Activated CD4-positive, alpha-beta T cell treated with anti-CD3 and anti-CD28 coated beads for 36 hours (primary cell): ENCODE measurements at regions not wholly inside any gene's neighbourhood (a gene's known extent, or its start where the extent isn't known, plus 50 kb on each side); places are given as distances from the start of the nearest gene placed in this dataset.

Experiments used
- ATAC-seq: fragments of 200-7000 bp; cut with Tn5 transposase; one replicate; pipeline ENCODE4 v1.10.0; 2021; ENCODE audit warnings: mild to moderate bottlenecking, moderate library complexity
- CTCF ChIA-PET: fragments of 350-600 bp; sonication (Branson Sonifier 250); formaldehyde crosslinking; loops from one replicate; lab custom pipeline; 2021; ENCODE audit warnings: antibody characterized with exemption; lab: Charles Lee
- POLR2A ChIA-PET: fragments of 350-600 bp; sonication (Branson Sonifier 250); formaldehyde crosslinking; loops from one replicate; lab custom pipeline; 2021; ENCODE audit warnings: antibody characterized with exemption, inconsistent platforms; lab: Charles Lee
- DNase-seq: peaks from one replicate; pipeline ENCODE4 v3.0.0-alpha.2; 2020
- H3K27ac Mint-ChIP-seq: one replicate; pipeline ENCODE4 v1.8.0; 2021; ENCODE audit warnings: mixed read lengths
- H3K27me3 Mint-ChIP-seq: one replicate; pipeline ENCODE4 v1.8.0; 2021; ENCODE audit warnings: mixed read lengths
- H3K36me3 Mint-ChIP-seq: one replicate; pipeline ENCODE4 v1.8.0; 2021; ENCODE audit warnings: low read depth, mixed read lengths
- H3K4me1 Mint-ChIP-seq: one replicate; pipeline ENCODE4 v1.8.0; 2021; ENCODE audit warnings: mixed read lengths
- H3K4me3 Mint-ChIP-seq: one replicate; pipeline ENCODE4 v1.8.0; 2021; ENCODE audit warnings: mild to moderate bottlenecking, moderate library complexity, mixed read lengths
- H3K9me3 Mint-ChIP-seq: one replicate; pipeline ENCODE4 v1.8.0; 2021; ENCODE audit warnings: low read depth, mixed read lengths
- intact Hi-C, 2 experiments: fragments of 100-400 bp; cut with DNase I in 1 of 2; cut with micrococcal nuclease in 1 of 2; formaldehyde crosslinking; loops; one replicate each; pipeline versions ENCODE4 v1.14.2 to v1.15.1; 2022 to 2024; cut with DNase I, micrococcal nuclease

- ATAC-seq (no peak), DNase-seq (no peak)
- POLR2A ChIA-PET, result no interaction called here
- Mint-ChIP-seq H3K27me3 (no peaks in the 10 kb centered on the region), H3K27ac (no peak overlapping the region), H3K4me3 (no peak overlapping the region), H3K4me1 (no peaks in the 10 kb centered on the region), H3K9me3 (peaks cover 2% of the 10 kb centered on the region), H3K36me3 (no peaks in the 10 kb centered on the region)
- intact Hi-C loops, result no loop called here
- CTCF ChIA-PET, result no interaction called here
Measured at GRCh38 chr2:20542746-20543468, 96.0 kb downstream of the RHOB start.

GRCh38 chr2:20543469-20544152 lies 96.7 kb downstream of the RHOB start:
- no peak overlapping the region for H3K27ac Mint-ChIP-seq
- ChIA-PET CTCF (no interaction called here), POLR2A (no interaction called here)
- DNase-seq, result no peak
- peaks cover 2% of the 10 kb centered on the region for H3K9me3 Mint-ChIP-seq
- ATAC-seq, result no peak
- H3K4me1 Mint-ChIP-seq, result no peaks in the 10 kb centered on the region
- no peak overlapping the region for H3K4me3 Mint-ChIP-seq
- no peaks in the 10 kb centered on the region for H3K27me3 Mint-ChIP-seq
- H3K36me3 Mint-ChIP-seq, result no peaks in the 10 kb centered on the region
- intact Hi-C loops, result no loop called here

GRCh38 chr2:20544153-20544747 lies 97.4 kb downstream of the RHOB start:
- no peaks in the 10 kb centered on the region for H3K36me3 Mint-ChIP-seq
- H3K4me3 Mint-ChIP-seq, result no peak overlapping the region
- POLR2A ChIA-PET, result no interaction called here
- CTCF ChIA-PET, result no interaction called here
- intact Hi-C loops, result no loop called here
- H3K27me3 Mint-ChIP-seq, result no peaks in the 10 kb centered on the region
- no peak for ATAC-seq
- H3K27ac Mint-ChIP-seq, result no peak overlapping the region
- H3K4me1 Mint-ChIP-seq, result no peaks in the 10 kb centered on the region
- peaks cover 2% of the 10 kb centered on the region for H3K9me3 Mint-ChIP-seq
- no peak for DNase-seq

GRCh38 chr2:20549144-20549543 lies 101.8 kb downstream of the HS1BP3 start:
- Mint-ChIP-seq H3K9me3 (peaks cover 2% of the 10 kb centered on the region), H3K27me3 (no peaks in the 10 kb centered on the region), H3K4me1 (no peaks in the 10 kb centered on the region), H3K36me3 (no peaks in the 10 kb centered on the region), H3K27ac (no peak overlapping the region), H3K4me3 (no peak overlapping the region)
- DNase-seq (no peak), ATAC-seq (no peak)
- POLR2A ChIA-PET, result no interaction called here
- CTCF ChIA-PET, result interaction anchor here (0.5 to 1.2 kb wide), 3 partner anchors 37 to 139 kb away, joined by 3 to 4 read pairs (median 3); partner anchors contain the start of gene RHOB
- intact Hi-C loops, result no loop called here

- H3K27ac Mint-ChIP-seq, result no peak overlapping the region
- ChIA-PET CTCF (interaction anchor here (0.6 to 1.2 kb wide), 3 partner anchors 37 to 443 kb away, joined by 3 read pairs; partner anchors contain the start of gene RHOB), POLR2A (no interaction called here)
- ATAC-seq, result no peak
- intact Hi-C loops, result no loop called here
- H3K9me3 Mint-ChIP-seq, result peaks cover 2% of the 10 kb centered on the region
- DNase-seq, result no peak
- H3K36me3 Mint-ChIP-seq, result no peaks in the 10 kb centered on the region
- H3K4me3 Mint-ChIP-seq, result no peak overlapping the region
- H3K27me3 Mint-ChIP-seq, result no peaks in the 10 kb centered on the region
- no peaks in the 10 kb centered on the region for H3K4me1 Mint-ChIP-seq
Measured at GRCh38 chr2:20549691-20550348, 101.1 kb downstream of the HS1BP3 start.

GRCh38 chr2:20551260-20551944 lies 99.5 kb downstream of the HS1BP3 start:
- H3K27me3 Mint-ChIP-seq, result no peaks in the 10 kb centered on the region
- ChIA-PET POLR2A (no interaction called here), CTCF (interaction anchor here (0.5 to 0.6 kb wide), 2 partner anchors 318 to 496 kb away, joined by 3 read pairs; no protein-coding TSS in a partner anchor)
- no peaks in the 10 kb centered on the region for H3K4me1 Mint-ChIP-seq
- intact Hi-C loops, result no loop called here
- no peak overlapping the region for H3K27ac Mint-ChIP-seq
- H3K4me3 Mint-ChIP-seq, result no peak overlapping the region
- ATAC-seq, result no peak
- DNase-seq, result no peak
- no peaks in the 10 kb centered on the region for H3K9me3 Mint-ChIP-seq
- no peaks in the 10 kb centered on the region for H3K36me3 Mint-ChIP-seq

GRCh38 chr2:20551945-20552328 lies 99.0 kb downstream of the HS1BP3 start:
- Mint-ChIP-seq H3K4me3 (no peak overlapping the region), H3K36me3 (no peaks in the 10 kb centered on the region), H3K27ac (no peak overlapping the region), H3K9me3 (no peaks in the 10 kb centered on the region), H3K27me3 (no peaks in the 10 kb centered on the region), H3K4me1 (no peaks in the 10 kb centered on the region)
- intact Hi-C loops, result no loop called here
- no peak for ATAC-seq
- ChIA-PET CTCF (interaction anchor here (0.5 kb wide), 1 partner anchor 496 kb away, joined by 3 read pairs; no protein-coding TSS in a partner anchor), POLR2A (no interaction called here)
- no peak for DNase-seq

GRCh38 chr2:20552847-20553246 lies 98.1 kb downstream of the HS1BP3 start:
- Mint-ChIP-seq H3K27me3 (peaks cover 2% of the 10 kb centered on the region), H3K4me3 (no peak overlapping the region), H3K4me1 (no peaks in the 10 kb centered on the region), H3K36me3 (no peaks in the 10 kb centered on the region), H3K27ac (no peak overlapping the region), H3K9me3 (no peaks in the 10 kb centered on the region)
- no peak for DNase-seq
- ChIA-PET CTCF (no interaction called here), POLR2A (no interaction called here)
- intact Hi-C loops, result no loop called here
- ATAC-seq, result no peak

GRCh38 chr2:20553580-20553979 lies 97.3 kb downstream of the HS1BP3 start:
- no peaks in the 10 kb centered on the region for H3K36me3 Mint-ChIP-seq

GRCh38 chr2:20555954-20556353 lies 94.9 kb downstream of the HS1BP3 start:
- no peaks in the 10 kb centered on the region for H3K4me1 Mint-ChIP-seq

More at GRCh38 chr2:20553580-20553979, 97.3 kb downstream of the HS1BP3 start:
- intact Hi-C loops, result no loop called here
- no peak overlapping the region for H3K27ac Mint-ChIP-seq
- no peak overlapping the region for H3K4me3 Mint-ChIP-seq
- POLR2A ChIA-PET, result no interaction called here
- CTCF ChIA-PET, result interaction anchor here (0.7 kb wide), 1 partner anchor 574 kb away, joined by 3 read pairs; no protein-coding TSS in a partner anchor
- peaks cover 2% of the 10 kb centered on the region for H3K27me3 Mint-ChIP-seq
- no peak for DNase-seq
- ATAC-seq, result no peak
- H3K9me3 Mint-ChIP-seq, result no peaks in the 10 kb centered on the region
- no peaks in the 10 kb centered on the region for H3K4me1 Mint-ChIP-seq

GRCh38 chr2:20556756-20557155 lies 94.1 kb downstream of the HS1BP3 start:
- ChIA-PET CTCF (interaction anchor here (0.6 to 0.8 kb wide), 2 partner anchors 146 to 176 kb away, joined by 3 to 4 read pairs; no protein-coding TSS in a partner anchor), POLR2A (no interaction called here)
- ATAC-seq, result no peak
- no peak overlapping the region for H3K27ac Mint-ChIP-seq
- H3K9me3 Mint-ChIP-seq, result no peaks in the 10 kb centered on the region
- H3K36me3 Mint-ChIP-seq, result no peaks in the 10 kb centered on the region
- intact Hi-C loops, result no loop called here
- H3K27me3 Mint-ChIP-seq, result peaks cover 2% of the 10 kb centered on the region
- DNase-seq, result no peak
- no peaks in the 10 kb centered on the region for H3K4me1 Mint-ChIP-seq
- no peak overlapping the region for H3K4me3 Mint-ChIP-seq

More at GRCh38 chr2:20555954-20556353, 94.9 kb downstream of the HS1BP3 start:
- no peak for ATAC-seq
- Mint-ChIP-seq H3K27me3 (peaks cover 2% of the 10 kb centered on the region), H3K9me3 (no peaks in the 10 kb centered on the region), H3K27ac (no peak overlapping the region), H3K36me3 (no peaks in the 10 kb centered on the region), H3K4me3 (no peak overlapping the region)
- POLR2A ChIA-PET, result no interaction called here
- intact Hi-C loops, result no loop called here
- no peak for DNase-seq
- CTCF ChIA-PET, result interaction anchor here (0.8 kb wide), 1 partner anchor 145 kb away, joined by 4 read pairs; no protein-coding TSS in a partner anchor
